ENCODE measurements at regions not wholly inside any gene's neighbourhood (a gene's known extent, or its start where the extent isn't known, plus 50 kb on each side); places are given as distances from the start of the nearest gene placed in this dataset.

GRCh38 chr18:61735564-61736102 lies 157.2 kb downstream of the RNF152 start:
- no peak for TF ChIP-seq CTCF (IDR thresholded peaks at IDR 0.05)
- DNase-seq (ENCODE audit: extremely low spot score, unreplicated experiment): no peak
- Mint-ChIP-seq H3K36me3 (ENCODE audit: unreplicated experiment) (no peaks in the 10 kb centered on the region), H3K9me3 (ENCODE audit: unreplicated experiment) (no peaks in the 10 kb centered on the region), H3K4me3 (ENCODE audit: unreplicated experiment) (no peak overlapping the region), H3K4me1 (ENCODE audit: unreplicated experiment) (peaks cover 39% of the 10 kb centered on the region), H3K27me3 (ENCODE audit: unreplicated experiment) (no peaks in the 10 kb centered on the region), H3K27ac (ENCODE audit: unreplicated experiment) (no peak overlapping the region)

- no peak for DNase-seq (ENCODE audit: extremely low spot score, unreplicated experiment)
- Mint-ChIP-seq H3K27ac (ENCODE audit: unreplicated experiment) (no peak overlapping the region), H3K4me3 (ENCODE audit: unreplicated experiment) (no peak overlapping the region)
These were observed 158.4 kb downstream of the RNF152 start for GRCh38 chr18:61734396-61734795.

GRCh38 chr18:61732854-61733253 lies 160.0 kb downstream of the RNF152 start:
- Mint-ChIP-seq H3K4me3 (ENCODE audit: unreplicated experiment) (no peak overlapping the region), H3K27me3 (ENCODE audit: unreplicated experiment) (no peaks in the 10 kb centered on the region)
- no peak for TF ChIP-seq CTCF (IDR thresholded peaks at IDR 0.05)

More at GRCh38 chr18:61734396-61734795, 158.4 kb downstream of the RNF152 start:
- TF ChIP-seq CTCF (IDR thresholded peaks at IDR 0.05): no peak
- H3K4me1 Mint-ChIP-seq (ENCODE audit: unreplicated experiment): peaks cover 37% of the 10 kb centered on the region
- H3K9me3 Mint-ChIP-seq (ENCODE audit: unreplicated experiment): peaks cover 4% of the 10 kb centered on the region
- no peaks in the 10 kb centered on the region for H3K36me3 Mint-ChIP-seq (ENCODE audit: unreplicated experiment)
- H3K27me3 Mint-ChIP-seq (ENCODE audit: unreplicated experiment): no peaks in the 10 kb centered on the region

GRCh38 chr18:61731693-61732376 lies 161.0 kb downstream of the RNF152 start:
- peaks cover 26% of the 10 kb centered on the region for H3K4me1 Mint-ChIP-seq (ENCODE audit: unreplicated experiment)
- no peak overlapping the region for H3K27ac Mint-ChIP-seq (ENCODE audit: unreplicated experiment)
- no peaks in the 10 kb centered on the region for H3K27me3 Mint-ChIP-seq (ENCODE audit: unreplicated experiment)
- no peaks in the 10 kb centered on the region for H3K36me3 Mint-ChIP-seq (ENCODE audit: unreplicated experiment)
- no peak for DNase-seq (ENCODE audit: extremely low spot score, unreplicated experiment)
- H3K9me3 Mint-ChIP-seq (ENCODE audit: unreplicated experiment): peaks cover 4% of the 10 kb centered on the region
- no peak overlapping the region for H3K4me3 Mint-ChIP-seq (ENCODE audit: unreplicated experiment)
- TF ChIP-seq CTCF (IDR thresholded peaks at IDR 0.05): no peak

More at GRCh38 chr18:61732854-61733253, 160.0 kb downstream of the RNF152 start:
- no peak for DNase-seq (ENCODE audit: extremely low spot score, unreplicated experiment)
- H3K36me3 Mint-ChIP-seq (ENCODE audit: unreplicated experiment): no peaks in the 10 kb centered on the region
- H3K4me1 Mint-ChIP-seq (ENCODE audit: unreplicated experiment): peaks cover 24% of the 10 kb centered on the region
- peaks cover 4% of the 10 kb centered on the region for H3K9me3 Mint-ChIP-seq (ENCODE audit: unreplicated experiment)
- H3K27ac Mint-ChIP-seq (ENCODE audit: unreplicated experiment): no peak overlapping the region

GRCh38 chr18:61731178-61731577 lies 161.6 kb downstream of the RNF152 start:
- H3K27ac Mint-ChIP-seq (ENCODE audit: unreplicated experiment): no peak overlapping the region
- no peaks in the 10 kb centered on the region for H3K36me3 Mint-ChIP-seq (ENCODE audit: unreplicated experiment)
- no peaks in the 10 kb centered on the region for H3K27me3 Mint-ChIP-seq (ENCODE audit: unreplicated experiment)
- DNase-seq (ENCODE audit: extremely low spot score, unreplicated experiment): no peak
- peaks cover 4% of the 10 kb centered on the region for H3K9me3 Mint-ChIP-seq (ENCODE audit: unreplicated experiment)
- no peak overlapping the region for H3K4me3 Mint-ChIP-seq (ENCODE audit: unreplicated experiment)
- H3K4me1 Mint-ChIP-seq (ENCODE audit: unreplicated experiment): peaks cover 27% of the 10 kb centered on the region
- no peak for TF ChIP-seq CTCF (IDR thresholded peaks at IDR 0.05)

All from osteocyte (in vitro differentiated cells).